IPS-15b (cell line): ENCODE measurements at regions not wholly inside any gene's neighbourhood (a gene's known extent, or its start where the extent isn't known, plus 50 kb on each side); places are given as distances from the start of the nearest gene placed in this dataset.
"Not testable (repeated sequence)": the region's sequence is repeated elsewhere in the genome, so short reads cannot be mapped to it uniquely, and the experiment has no call there.

ENCODE experiments used
- H3K27me3 ChIP-seq: one replicate; pipeline ENCODE4 v1.6.1; 2013; ENCODE audit warnings: low read length; ENCODE audit not compliant: control insufficient read depth, insufficient read depth
- H3K36me3 ChIP-seq: one replicate; pipeline ENCODE4 v1.6.1; 2013; ENCODE audit warnings: low read length; ENCODE audit not compliant: control insufficient read depth, insufficient read depth
- H3K4me1 ChIP-seq: one replicate; pipeline ENCODE4 v1.6.1; 2013; ENCODE audit warnings: mild to moderate bottlenecking, low read length; ENCODE audit not compliant: control insufficient read depth, insufficient read depth
- H3K4me3 ChIP-seq: one replicate; pipeline ENCODE4 v1.5.1; 2013; ENCODE audit warnings: low read depth, low read length
- H3K9ac ChIP-seq: one replicate; pipeline ENCODE4 v1.6.1; 2013; ENCODE audit warnings: low read depth, mild to moderate bottlenecking, low read length
- H3K9me3 ChIP-seq: one replicate; pipeline ENCODE4 v1.6.1; 2013; ENCODE audit warnings: mild to moderate bottlenecking, low read length; ENCODE audit not compliant: control insufficient read depth, insufficient read depth

- H3K9me3 ChIP-seq = no peaks in the 10 kb centered on the region
- H3K9ac ChIP-seq = no peak overlapping the region
- H3K36me3 ChIP-seq = peaks cover 27% of the 10 kb centered on the region
- no peak overlapping the region for H3K4me3 ChIP-seq
- no peaks in the 10 kb centered on the region for H3K27me3 ChIP-seq
- peaks cover 4% of the 10 kb centered on the region for H3K4me1 ChIP-seq
These were observed 126.2 kb downstream of the TLR5 start for GRCh38 chr1:223016890-223017289.

- H3K36me3 ChIP-seq = peaks cover 30% of the 10 kb centered on the region
- H3K27me3 ChIP-seq = no peaks in the 10 kb centered on the region
- no peaks in the 10 kb centered on the region for H3K9me3 ChIP-seq
- no peak overlapping the region for H3K4me3 ChIP-seq
- peaks cover 7% of the 10 kb centered on the region for H3K4me1 ChIP-seq
- no peak overlapping the region for H3K9ac ChIP-seq
These were observed 125.8 kb downstream of the TLR5 start for GRCh38 chr1:223017291-223017690.

- H3K4me1 ChIP-seq = peaks cover 13% of the 10 kb centered on the region
- peaks cover 36% of the 10 kb centered on the region for H3K36me3 ChIP-seq
- no peak overlapping the region for H3K4me3 ChIP-seq
These were observed 124.5 kb downstream of the TLR5 start for GRCh38 chr1:223018534-223018933.

GRCh38 chr1:223019256-223019655 is 123.8 kb downstream of the TLR5 start:
- Histone ChIP-seq H3K9me3 (no peaks in the 10 kb centered on the region), H3K9ac (no peak overlapping the region), H3K27me3 (no peaks in the 10 kb centered on the region), H3K36me3 (peaks cover 44% of the 10 kb centered on the region), H3K4me1 (peaks cover 19% of the 10 kb centered on the region), H3K4me3 (no peak overlapping the region)

More at GRCh38 chr1:223018534-223018933, 124.5 kb downstream of the TLR5 start:
- H3K9me3 ChIP-seq = no peaks in the 10 kb centered on the region
- no peaks in the 10 kb centered on the region for H3K27me3 ChIP-seq
- H3K9ac ChIP-seq = no peak overlapping the region

- H3K9ac ChIP-seq = no peak overlapping the region
- no peaks in the 10 kb centered on the region for H3K27me3 ChIP-seq
- H3K36me3 ChIP-seq = peaks cover 48% of the 10 kb centered on the region
- H3K4me1 ChIP-seq = peaks cover 19% of the 10 kb centered on the region
- H3K4me3 ChIP-seq = no peak overlapping the region
- no peaks in the 10 kb centered on the region for H3K9me3 ChIP-seq
These were observed 122.3 kb downstream of the TLR5 start for GRCh38 chr1:223020770-223021169.

GRCh38 chr1:223022641-223023473 is 120.2 kb downstream of the TLR5 start:
- Histone ChIP-seq H3K36me3 (peaks cover 34% of the 10 kb centered on the region), H3K27me3 (no peaks in the 10 kb centered on the region), H3K4me1 (peaks cover 19% of the 10 kb centered on the region), H3K9ac (peak overlapping the region; percentile 84), H3K9me3 (no peaks in the 10 kb centered on the region), H3K4me3 (peak overlapping the region; percentile 69)

- no peaks in the 10 kb centered on the region for H3K27me3 ChIP-seq
- peak overlapping the region; percentile 84 for H3K9ac ChIP-seq
- peaks cover 31% of the 10 kb centered on the region for H3K36me3 ChIP-seq
- H3K4me1 ChIP-seq = peaks cover 19% of the 10 kb centered on the region
- peak overlapping the region; percentile 69 for H3K4me3 ChIP-seq
- no peaks in the 10 kb centered on the region for H3K9me3 ChIP-seq
These were observed 119.2 kb downstream of the TLR5 start for GRCh38 chr1:223023863-223024262.

GRCh38 chr1:223024486-223024885 is 118.6 kb downstream of the TLR5 start:
- peak overlapping the region; percentile 84 for H3K9ac ChIP-seq
- not testable (repeated sequence) for H3K9me3 ChIP-seq, H3K27me3 ChIP-seq
- peaks cover 19% of the 10 kb centered on the region for H3K4me1 ChIP-seq
- H3K36me3 ChIP-seq = peaks cover 31% of the 10 kb centered on the region
- peak overlapping the region; percentile 69 for H3K4me3 ChIP-seq

- Histone ChIP-seq H3K9ac (peak overlapping the region; percentile 70), H3K36me3 (peaks cover 28% of the 10 kb centered on the region), H3K4me3 (peak overlapping the region; percentile 39), H3K4me1 (peaks cover 15% of the 10 kb centered on the region)
- not testable (repeated sequence) for H3K27me3 ChIP-seq, H3K9me3 ChIP-seq
These were observed 117.8 kb downstream of the TLR5 start for GRCh38 chr1:223025190-223025734.

GRCh38 chr1:223026639-223027038 is 116.4 kb downstream of the TLR5 start:
- H3K9me3 ChIP-seq, H3K27me3 ChIP-seq: not testable (repeated sequence)
- Histone ChIP-seq H3K36me3 (peaks cover 20% of the 10 kb centered on the region), H3K4me1 (peaks cover 24% of the 10 kb centered on the region), H3K4me3 (peak overlapping the region; percentile 51), H3K9ac (peak overlapping the region; percentile 66)

GRCh38 chr1:223029985-223030769 is 112.9 kb downstream of the TLR5 start:
- peaks cover 3% of the 10 kb centered on the region for H3K36me3 ChIP-seq
- peak overlapping the region; percentile 49 for H3K4me3 ChIP-seq

More at GRCh38 chr1:223029985-223030769, 112.9 kb downstream of the TLR5 start:
- Histone ChIP-seq H3K9me3 (no peaks in the 10 kb centered on the region), H3K9ac (peak overlapping the region; percentile 77), H3K27me3 (no peaks in the 10 kb centered on the region), H3K4me1 (peaks cover 24% of the 10 kb centered on the region)
